Activated CD4-positive, CD25-positive, alpha-beta regulatory T cell treated with anti-CD3 and anti-CD28 coated beads, Interleukin-2, amount 50 U/mL, for 72 hours (primary cell): ENCODE measurements at regions not wholly inside any gene's neighbourhood (a gene's known extent, or its start where the extent isn't known, plus 50 kb on each side); places are given as distances from the start of the nearest gene placed in this dataset.
A peak's percentile ranks its signal among the peaks of the same experiment; 100 is the strongest.
"Not testable (repeated sequence)": the region's sequence is repeated elsewhere in the genome, so short reads cannot be mapped to it uniquely, and the experiment has no call there.

Experiments
- DNase-seq: peaks from one replicate; pipeline ENCODE4 v3.0.0; 2021

DNA sequence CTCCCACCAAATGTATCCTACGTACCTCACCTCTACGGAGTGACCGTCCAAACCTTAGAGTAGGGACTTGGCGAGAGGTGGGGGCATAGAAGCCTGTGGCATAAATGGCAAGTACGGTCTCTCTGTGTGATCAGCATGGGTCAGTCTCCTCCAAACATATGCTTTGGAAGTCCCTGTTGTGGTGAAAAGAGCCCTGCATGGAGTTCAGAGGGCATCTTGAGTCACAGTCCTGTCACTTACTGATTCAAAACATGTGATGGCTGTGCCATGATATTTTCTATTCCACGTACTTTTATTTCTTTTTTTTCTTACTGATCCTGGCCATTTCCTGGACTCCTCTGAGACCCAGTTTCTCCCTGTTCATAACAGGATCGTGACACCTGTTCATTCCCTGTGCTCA is 67.5 kb upstream of the CEP85L start:
- no peak for DNase-seq

DNA sequence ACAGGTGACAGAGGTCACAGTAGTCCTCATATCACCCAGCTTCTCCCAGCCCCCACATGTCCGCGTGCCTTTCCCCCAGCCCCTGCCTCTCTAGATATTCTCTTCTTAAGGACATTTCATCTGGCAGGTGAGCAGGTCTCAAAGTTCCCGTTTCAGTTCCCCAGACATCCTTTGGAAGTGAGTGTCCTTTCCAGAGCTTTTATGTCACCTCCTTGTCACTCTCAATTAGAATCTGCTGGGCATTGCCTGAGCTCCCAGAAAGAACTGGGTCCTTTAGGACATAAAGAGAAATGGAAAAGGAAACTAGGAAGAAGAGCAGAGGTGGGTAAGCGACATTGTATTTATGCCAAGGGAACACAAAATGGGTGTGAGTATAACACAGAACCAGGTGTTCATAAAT is 66.9 kb upstream of the CEP85L start:
- no peak for DNase-seq

DNA sequence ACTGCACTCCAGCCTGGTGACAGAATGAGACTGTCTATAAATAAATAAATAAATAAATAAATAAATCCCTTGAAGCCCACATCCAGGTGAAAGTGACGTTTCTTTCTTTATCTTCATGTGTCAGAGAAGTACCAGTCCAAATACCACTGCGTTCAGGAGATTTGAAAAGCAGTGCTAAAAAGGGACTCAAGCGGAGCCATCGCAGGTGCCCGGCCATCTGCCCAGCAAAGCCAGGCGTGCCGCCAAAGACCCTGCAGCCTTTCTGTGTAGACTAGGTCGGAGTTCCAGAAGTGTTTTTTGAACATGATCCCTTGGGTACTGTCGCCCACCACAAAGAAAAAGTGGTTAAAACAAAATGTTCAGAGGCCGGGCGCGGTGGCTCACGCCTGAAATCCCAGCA is 65.7 kb upstream of the CEP85L start:
- DNase-seq = no peak

DNA sequence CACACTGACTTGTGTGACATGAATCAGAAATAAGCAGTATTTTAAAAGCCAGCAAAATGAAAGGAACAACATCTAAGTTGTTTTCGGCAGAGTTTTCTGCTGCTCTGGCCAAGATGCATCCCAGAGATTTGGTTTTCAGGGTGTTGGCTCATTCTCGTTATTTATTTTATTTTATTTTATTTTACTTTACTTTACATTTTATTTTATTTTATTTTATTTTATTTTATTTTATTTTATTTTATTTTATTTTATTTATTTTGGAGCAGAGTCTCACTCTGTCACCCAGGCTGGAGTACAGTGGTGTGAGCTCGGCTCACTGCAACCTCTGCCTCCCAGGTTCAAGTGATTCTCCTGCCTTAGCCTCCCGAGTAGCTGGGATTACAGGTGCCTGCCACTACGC is 64.5 kb upstream of the CEP85L start:
- not testable (repeated sequence) for DNase-seq

DNA sequence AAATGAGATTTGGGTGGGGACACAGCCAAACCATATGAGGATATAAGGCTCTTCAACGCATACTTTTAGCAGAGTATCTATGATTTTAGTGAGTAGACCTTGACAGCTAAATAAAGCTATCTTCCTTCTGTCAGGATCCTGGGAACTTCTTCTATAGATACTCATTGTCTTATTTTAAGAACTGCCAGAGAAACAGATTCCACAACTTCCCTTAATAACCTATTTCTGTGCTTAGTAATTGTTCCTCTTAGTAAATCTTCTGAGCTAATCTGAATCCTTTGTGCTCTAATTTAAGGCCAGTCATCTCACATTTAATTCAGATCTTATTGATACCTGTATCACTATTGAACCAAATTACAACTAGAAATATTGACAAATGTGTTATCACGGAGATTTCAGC is 64.0 kb upstream of the CEP85L start:
- no peak for DNase-seq

DNA sequence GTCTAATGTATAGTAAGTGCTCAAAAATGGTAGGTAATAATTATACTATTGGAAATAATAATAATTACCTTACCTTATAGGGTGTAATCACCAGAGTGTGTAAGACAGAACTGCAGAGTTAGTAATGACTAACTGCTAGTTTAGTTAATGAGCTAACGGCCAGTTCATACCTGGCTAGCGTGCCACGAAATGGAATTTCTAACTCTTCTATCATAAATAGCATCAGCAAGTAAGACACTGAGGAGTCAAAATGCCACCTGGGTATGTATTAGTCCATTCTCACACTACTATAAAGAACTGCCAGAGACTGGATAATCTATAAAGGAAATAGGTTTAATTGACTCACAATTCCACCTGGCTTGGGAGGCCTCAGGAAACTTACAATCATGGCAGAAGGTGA is 63.4 kb upstream of the CEP85L start:
- DNase-seq = no peak

DNA sequence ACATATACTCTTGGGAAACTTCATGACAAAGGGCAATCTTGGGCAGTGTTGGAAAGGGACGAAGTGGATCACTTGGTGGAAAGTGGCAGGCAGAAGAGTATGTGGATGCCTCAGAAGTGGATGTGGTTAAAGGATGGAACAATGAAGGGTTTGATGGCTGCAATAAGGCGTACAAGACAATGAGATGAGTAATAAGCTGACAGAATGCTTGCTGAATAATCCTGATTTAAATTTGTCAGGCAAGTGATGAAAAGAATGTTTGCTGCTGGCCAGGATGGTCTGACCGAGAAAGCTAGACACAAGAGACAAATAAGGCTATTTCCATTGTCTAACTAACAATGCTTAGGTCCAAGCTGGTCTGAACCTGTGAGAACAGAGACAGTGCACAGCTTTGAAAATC is 61.6 kb upstream of the CEP85L start:
- DNase-seq = no peak

DNA sequence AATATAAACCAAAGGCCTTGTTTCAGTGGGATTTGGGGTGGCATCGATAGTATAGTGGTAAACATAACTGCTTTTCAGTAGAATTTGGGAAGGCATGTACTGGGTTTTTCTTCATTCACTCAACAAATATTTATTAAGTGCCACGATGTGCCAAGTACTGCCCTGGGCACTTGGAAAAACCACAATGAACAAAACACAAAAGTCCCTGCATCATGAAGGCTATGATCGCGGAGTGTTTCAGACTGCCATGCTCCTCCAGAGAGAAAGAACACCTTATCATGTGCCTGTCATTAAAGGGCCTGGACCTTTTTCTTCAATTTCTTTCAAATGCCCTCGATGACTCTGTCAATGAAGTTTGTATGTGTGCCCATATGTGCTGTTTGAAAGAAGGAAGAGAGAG is 59.2 kb upstream of the CEP85L start:
- DNase-seq = no peak

DNA sequence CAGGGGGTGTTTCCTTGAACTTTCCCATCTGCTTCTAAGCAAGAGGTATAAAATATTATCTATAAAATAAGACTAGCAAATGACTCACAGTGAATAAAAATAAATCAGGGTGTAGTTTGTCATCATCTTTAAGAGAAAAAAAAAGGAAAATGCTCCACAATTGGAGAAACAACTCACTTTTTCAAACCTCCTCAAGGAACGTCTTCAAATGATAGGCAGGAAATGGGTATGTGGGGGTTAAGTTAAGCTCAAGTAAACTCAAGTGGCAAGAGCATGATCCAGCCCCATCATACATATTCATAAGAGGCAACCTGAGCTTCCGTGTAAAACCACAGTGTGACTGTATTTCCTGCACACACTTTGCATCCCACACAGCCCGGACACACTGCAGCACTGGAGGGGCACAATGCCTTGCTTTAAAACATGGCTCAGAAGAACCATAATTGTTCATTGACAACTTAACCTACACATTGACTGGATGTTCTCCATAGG is 58.5 kb upstream of the CEP85L start:
- DNase-seq = peak; percentile 57

DNA sequence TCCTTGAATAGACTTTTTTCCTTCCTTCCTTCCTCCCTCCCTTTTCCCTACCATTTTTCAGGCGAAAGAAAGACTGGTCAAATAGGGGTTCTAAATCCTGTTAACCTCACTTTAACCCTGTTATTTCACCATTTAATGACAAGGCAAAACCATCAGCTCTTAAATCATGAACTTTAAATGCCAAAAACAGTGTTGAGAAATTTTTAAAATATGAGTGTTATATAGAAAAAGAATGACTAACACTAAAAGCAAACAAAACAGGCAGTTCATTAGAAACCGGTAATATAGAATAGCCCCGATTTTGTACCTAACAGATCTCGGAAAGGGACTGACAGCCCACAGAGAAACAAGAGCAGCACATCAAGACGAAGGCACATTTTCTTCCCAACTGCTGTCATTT is 57.4 kb upstream of the CEP85L start:
- no peak for DNase-seq

DNA sequence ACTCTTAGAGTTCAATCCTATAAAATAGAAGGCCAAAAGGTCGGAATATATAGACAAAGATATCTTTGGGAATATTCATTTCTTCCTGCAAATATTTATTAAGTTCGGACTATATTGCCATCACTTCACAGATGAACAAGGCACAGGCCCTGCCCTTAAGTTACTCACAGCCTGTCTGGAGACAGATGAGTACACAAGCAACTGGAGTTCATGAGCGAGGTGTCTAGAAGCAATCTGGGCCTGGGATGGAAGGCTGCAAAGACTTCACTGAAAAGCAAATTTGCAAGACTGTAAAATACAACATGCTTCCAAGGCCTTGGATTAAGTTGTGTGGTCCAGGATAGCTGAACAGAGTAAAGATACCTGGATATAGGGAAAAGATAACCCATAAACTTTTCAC is 56.7 kb upstream of the CEP85L start:
- DNase-seq = no peak

DNA sequence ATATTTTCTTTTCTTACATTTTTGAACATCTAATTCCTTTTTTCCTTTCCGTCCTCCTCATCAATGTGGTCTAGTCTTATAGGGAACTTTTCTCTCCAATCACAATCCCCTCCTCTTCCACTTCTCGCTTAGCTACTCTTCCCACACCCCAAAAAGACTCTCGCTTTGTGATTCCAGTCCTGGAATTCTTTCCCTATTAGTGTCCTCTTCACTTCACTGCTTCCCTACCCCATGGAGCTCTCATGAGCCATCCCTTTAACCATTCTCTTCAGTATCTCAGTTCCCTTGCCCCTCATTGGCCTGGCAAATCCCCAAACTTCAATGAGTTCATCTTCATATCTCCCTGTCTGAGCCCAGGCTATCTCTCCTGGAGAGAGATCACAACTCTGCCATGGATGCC is 55.3 kb upstream of the CEP85L start:
- DNase-seq = no peak

DNA sequence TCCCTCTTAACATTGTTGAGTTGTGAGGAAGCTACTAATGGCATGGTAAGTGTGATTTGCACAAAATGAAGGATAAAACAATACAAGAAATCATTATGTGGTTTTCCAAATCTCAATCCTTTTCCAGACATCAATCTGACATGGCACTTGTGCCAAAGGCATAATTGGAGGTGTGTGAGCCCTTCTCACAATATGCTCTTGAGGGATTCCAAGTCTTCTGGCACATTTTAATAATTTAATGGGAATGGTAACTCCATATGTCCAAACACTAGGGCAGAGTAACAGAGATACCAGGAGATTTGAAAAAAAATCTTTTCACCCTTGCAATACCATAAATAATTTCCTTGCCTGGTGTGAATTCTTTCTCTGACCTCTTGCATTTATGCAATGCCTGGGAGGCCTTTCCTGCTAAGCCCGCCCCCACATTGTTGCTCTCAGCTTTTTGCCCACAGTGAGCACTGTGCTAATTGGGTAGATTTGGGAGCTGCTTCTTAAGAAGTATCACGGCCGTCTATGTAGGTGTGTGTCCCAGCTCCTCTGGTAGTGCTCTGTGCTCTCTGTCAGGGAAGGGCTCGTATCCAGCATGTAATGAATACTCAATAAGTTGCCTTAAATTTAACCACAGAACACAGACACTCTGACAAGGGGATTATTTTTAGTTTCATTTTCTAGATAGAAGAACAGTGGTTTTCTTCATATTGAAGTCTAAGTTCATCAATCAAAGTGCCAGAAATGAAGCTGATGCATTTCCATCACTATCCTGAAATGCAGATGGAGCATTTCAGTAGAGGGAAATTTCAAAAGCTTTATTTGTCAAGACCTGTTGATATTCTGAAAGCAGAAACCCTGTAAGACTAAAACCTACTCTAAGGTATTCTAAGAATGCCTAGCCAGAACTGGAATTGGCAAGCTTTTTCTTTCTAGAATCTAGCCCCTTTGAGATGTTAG is 54.4 kb upstream of the CEP85L start:
- no peak for DNase-seq

DNA sequence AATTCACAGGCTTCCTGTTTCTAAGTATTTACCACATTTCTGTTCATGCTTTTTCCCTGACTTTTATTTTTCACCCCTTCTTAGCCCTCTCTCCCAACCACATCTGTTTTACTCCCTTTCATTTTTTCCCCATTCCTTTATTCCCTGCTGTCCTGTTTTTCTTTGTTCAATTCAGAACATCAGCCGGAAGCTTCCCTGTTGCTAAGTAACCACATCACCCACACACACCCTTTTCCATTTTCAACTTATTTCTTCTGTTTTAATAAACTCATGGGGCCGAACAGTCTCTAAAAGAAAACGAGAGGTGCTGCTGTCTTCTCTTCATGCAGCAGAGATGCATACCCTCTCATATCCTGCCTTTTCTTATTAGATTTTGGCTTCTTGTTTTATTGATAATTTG is 53.5 kb upstream of the CEP85L start:
- no peak for DNase-seq

DNA sequence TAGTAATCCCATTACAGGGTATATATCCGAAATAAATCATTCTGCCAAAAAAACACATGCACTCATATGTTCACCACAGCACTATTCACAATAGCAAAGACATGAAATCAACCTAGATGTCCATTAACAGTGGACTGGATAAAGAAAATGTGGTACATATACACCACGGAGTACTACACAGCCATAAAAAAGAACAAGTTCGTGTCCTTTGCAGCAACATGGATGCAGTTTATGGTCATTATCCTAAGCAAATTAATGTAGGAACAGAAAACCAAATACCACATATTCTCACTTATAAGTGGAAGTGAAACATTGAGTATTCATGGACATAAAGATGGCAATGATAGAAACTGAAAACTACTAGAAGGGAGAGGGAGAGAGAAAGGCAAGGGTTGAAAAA is 49.9 kb upstream of the CEP85L start:
- not testable (repeated sequence) for DNase-seq
